ENCODE measurements at regions not wholly inside any gene's neighbourhood (a gene's known extent, or its start where the extent isn't known, plus 50 kb on each side); places are given as distances from the start of the nearest gene placed in this dataset.
"Not testable (repeated sequence)": the region's sequence is repeated elsewhere in the genome, so short reads cannot be mapped to it uniquely, and the experiment has no call there.

DNA sequence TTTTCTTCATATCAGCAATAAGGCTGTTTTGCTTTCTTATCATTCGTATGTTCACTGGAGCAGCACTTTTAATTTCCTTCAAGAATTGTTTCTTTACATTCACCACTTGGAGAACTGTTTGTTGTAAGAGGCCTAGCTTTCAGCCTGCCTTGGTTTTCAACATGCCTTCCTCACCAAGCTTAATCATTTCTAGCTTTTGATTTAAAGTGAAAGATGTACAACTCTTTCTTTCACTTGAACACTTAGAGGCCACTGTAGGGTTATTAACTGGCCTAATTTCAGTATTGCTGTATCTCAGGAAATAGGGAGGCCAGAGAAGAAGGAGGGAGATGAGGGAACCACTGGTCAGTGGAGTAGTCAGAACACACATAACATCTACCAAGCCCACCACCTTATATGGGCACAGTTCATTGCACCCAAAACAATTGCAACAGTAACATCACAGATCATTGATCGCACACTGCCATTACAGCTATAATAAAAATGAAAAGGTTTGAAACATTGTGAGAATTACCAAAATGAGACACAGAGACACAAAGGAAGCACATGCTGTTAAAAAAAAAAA is 181.4 kb upstream of the TUBA3C start:
- Histone ChIP-seq H2BK120ac (ENCODE audit: insufficient read depth, low read length, poor library complexity) (no peak overlapping the region), H3K27me3 (ENCODE audit: insufficient read depth, low read length) (no peaks in the 10 kb centered on the region), H2BK12ac (ENCODE audit: low read length) (no peak overlapping the region), H3K4me1 (ENCODE audit: control insufficient read depth in 1 of 2, insufficient read depth in 2 of 2, low read length in 2 of 2) (no peaks in the 10 kb centered on the region), H3K4me3 (ENCODE audit: low read depth, low read length) (no peak overlapping the region), H4K12ac (ENCODE audit: low read depth, low read length) (no peak overlapping the region), H3K18ac (ENCODE audit: low read length) (no peak overlapping the region), H3K4me2 (ENCODE audit: low read length) (no peak overlapping the region), H3K36me3 (ENCODE audit: control insufficient read depth in 1 of 2, insufficient read depth in 2 of 2, low read length in 2 of 2) (no peaks in the 10 kb centered on the region), H3K79me1 (ENCODE audit: low read length) (no peaks in the 10 kb centered on the region), H2AK5ac (ENCODE audit: low read length) (no peak overlapping the region), H3K14ac (ENCODE audit: low read length) (no peak overlapping the region), H4K91ac (ENCODE audit: low read depth, low read length) (no peak overlapping the region), H3K79me2 (ENCODE audit: control insufficient read depth, insufficient read depth, low read length, poor library complexity) (no peaks in the 10 kb centered on the region), H3K23ac (ENCODE audit: low read length) (no peak overlapping the region), H2BK5ac (ENCODE audit: low read depth, low read length, poor library complexity) (no peak overlapping the region), H3K27ac (ENCODE audit: low read depth, low read length) (no peak overlapping the region), H2AFZ (ENCODE audit: insufficient read depth, low read length, poor library complexity) (no peak overlapping the region), H3K4ac (ENCODE audit: low read depth, low read length) (no peak overlapping the region), H4K8ac (ENCODE audit: low read depth, low read length) (no peak overlapping the region), H3K9me3 (ENCODE audit: insufficient read depth, low read depth, low read length) (peaks cover 7% of the 10 kb centered on the region), H3K9ac (ENCODE audit: low read length) (no peak overlapping the region)
- DNase-seq, result no peak
- no CpG with 5 or more reads among the region's 2 CpGs for WGBS (ENCODE audit: extremely low coverage, insufficient coverage, insufficient read length)

- H4K12ac ChIP-seq (ENCODE audit: low read depth, low read length); H4K8ac ChIP-seq (ENCODE audit: low read depth, low read length); H3K4me1 ChIP-seq (ENCODE audit: control insufficient read depth in 1 of 2, insufficient read depth in 2 of 2, low read length in 2 of 2); H3K4me3 ChIP-seq (ENCODE audit: low read depth, low read length); H3K79me1 ChIP-seq (ENCODE audit: low read length); H3K27me3 ChIP-seq (ENCODE audit: insufficient read depth, low read length); H3K36me3 ChIP-seq (ENCODE audit: control insufficient read depth in 1 of 2, insufficient read depth in 2 of 2, low read length in 2 of 2); H2BK12ac ChIP-seq (ENCODE audit: low read length); H2BK5ac ChIP-seq (ENCODE audit: low read depth, low read length, poor library complexity); DNase-seq; H4K91ac ChIP-seq (ENCODE audit: low read depth, low read length); H2AFZ ChIP-seq (ENCODE audit: insufficient read depth, low read length, poor library complexity); H3K23ac ChIP-seq (ENCODE audit: low read length); H3K14ac ChIP-seq (ENCODE audit: low read length); H3K4ac ChIP-seq (ENCODE audit: low read depth, low read length); H3K4me2 ChIP-seq (ENCODE audit: low read length); H3K18ac ChIP-seq (ENCODE audit: low read length); H3K9ac ChIP-seq (ENCODE audit: low read length); H3K79me2 ChIP-seq (ENCODE audit: control insufficient read depth, insufficient read depth, low read length, poor library complexity); H2AK5ac ChIP-seq (ENCODE audit: low read length); H2BK120ac ChIP-seq (ENCODE audit: insufficient read depth, low read length, poor library complexity); H3K27ac ChIP-seq (ENCODE audit: low read depth, low read length): not testable (repeated sequence)
- peaks cover 11% of the 10 kb centered on the region for H3K9me3 ChIP-seq (ENCODE audit: insufficient read depth, low read depth, low read length)
- no CpG with 5 or more reads among the region's 2 CpGs for WGBS (ENCODE audit: extremely low coverage, insufficient coverage, insufficient read length)
Observed at GRCh38 chr13:19359697-19360096, 178.1 kb upstream of the TUBA3C start.

GRCh38 chr13:19345916-19346422 is 164.3 kb upstream of the TUBA3C start:
- no peak overlapping the region for H3K14ac ChIP-seq (ENCODE audit: low read length)
- H3K36me3 ChIP-seq (ENCODE audit: control insufficient read depth in 1 of 2, insufficient read depth in 2 of 2, low read length in 2 of 2), result no peaks in the 10 kb centered on the region
- H2AK5ac ChIP-seq (ENCODE audit: low read length), result no peak overlapping the region
- H3K9me3 ChIP-seq (ENCODE audit: insufficient read depth, low read depth, low read length), result peaks cover 21% of the 10 kb centered on the region
- H3K4me3 ChIP-seq (ENCODE audit: low read depth, low read length), result peak overlapping the region; percentile 40
- H3K27ac ChIP-seq (ENCODE audit: low read depth, low read length), result no peak overlapping the region
- H4K91ac ChIP-seq (ENCODE audit: low read depth, low read length), result no peak overlapping the region
- no peaks in the 10 kb centered on the region for H3K4me1 ChIP-seq (ENCODE audit: control insufficient read depth in 1 of 2, insufficient read depth in 2 of 2, low read length in 2 of 2)
- H3K27me3 ChIP-seq (ENCODE audit: insufficient read depth, low read length), result no peaks in the 10 kb centered on the region
- H3K4ac ChIP-seq (ENCODE audit: low read depth, low read length), result no peak overlapping the region
- no peak overlapping the region for H3K23ac ChIP-seq (ENCODE audit: low read length)
- H2BK120ac ChIP-seq (ENCODE audit: insufficient read depth, low read length, poor library complexity), result no peak overlapping the region
- no peak overlapping the region for H4K12ac ChIP-seq (ENCODE audit: low read depth, low read length)
- H2BK12ac ChIP-seq (ENCODE audit: low read length), result no peak overlapping the region
- no CpG with 5 or more reads among the region's 14 CpGs for WGBS (ENCODE audit: extremely low coverage, insufficient coverage, insufficient read length)
- DNase-seq, result peak; percentile 92 to 99
- peak overlapping the region; percentile 34 for H3K9ac ChIP-seq (ENCODE audit: low read length)
- no peak overlapping the region for H4K8ac ChIP-seq (ENCODE audit: low read depth, low read length)
- H3K4me2 ChIP-seq (ENCODE audit: low read length), result no peak overlapping the region
- H3K79me1 ChIP-seq (ENCODE audit: low read length), result no peaks in the 10 kb centered on the region
- H2BK5ac ChIP-seq (ENCODE audit: low read depth, low read length, poor library complexity), result no peak overlapping the region
- no peak overlapping the region for H3K18ac ChIP-seq (ENCODE audit: low read length)
- no peak overlapping the region for H2AFZ ChIP-seq (ENCODE audit: insufficient read depth, low read length, poor library complexity)
- no peaks in the 10 kb centered on the region for H3K79me2 ChIP-seq (ENCODE audit: control insufficient read depth, insufficient read depth, low read length, poor library complexity)

GRCh38 chr13:19345158-19345557 is 163.5 kb upstream of the TUBA3C start:
- no peaks in the 10 kb centered on the region for H3K36me3 ChIP-seq (ENCODE audit: control insufficient read depth in 1 of 2, insufficient read depth in 2 of 2, low read length in 2 of 2)
- H3K14ac ChIP-seq (ENCODE audit: low read length), result no peak overlapping the region
- H3K9ac ChIP-seq (ENCODE audit: low read length), result no peak overlapping the region
- no peak overlapping the region for H4K8ac ChIP-seq (ENCODE audit: low read depth, low read length)
- no peak overlapping the region for H2AFZ ChIP-seq (ENCODE audit: insufficient read depth, low read length, poor library complexity)
- H4K12ac ChIP-seq (ENCODE audit: low read depth, low read length), result no peak overlapping the region
- H3K4me1 ChIP-seq (ENCODE audit: control insufficient read depth in 1 of 2, insufficient read depth in 2 of 2, low read length in 2 of 2), result no peaks in the 10 kb centered on the region
- no peak overlapping the region for H3K4ac ChIP-seq (ENCODE audit: low read depth, low read length)
- no peaks in the 10 kb centered on the region for H3K79me2 ChIP-seq (ENCODE audit: control insufficient read depth, insufficient read depth, low read length, poor library complexity)
- WGBS (ENCODE audit: extremely low coverage, insufficient coverage, insufficient read length), result no CpG with 5 or more reads among the region's 10 CpGs
- peaks cover 21% of the 10 kb centered on the region for H3K9me3 ChIP-seq (ENCODE audit: insufficient read depth, low read depth, low read length)
- H4K91ac ChIP-seq (ENCODE audit: low read depth, low read length), result no peak overlapping the region
- H3K79me1 ChIP-seq (ENCODE audit: low read length), result no peaks in the 10 kb centered on the region
- no peak overlapping the region for H2BK12ac ChIP-seq (ENCODE audit: low read length)
- H2BK120ac ChIP-seq (ENCODE audit: insufficient read depth, low read length, poor library complexity), result no peak overlapping the region
- no peak overlapping the region for H3K23ac ChIP-seq (ENCODE audit: low read length)
- no peak overlapping the region for H2BK5ac ChIP-seq (ENCODE audit: low read depth, low read length, poor library complexity)
- no peak overlapping the region for H3K27ac ChIP-seq (ENCODE audit: low read depth, low read length)
- no peaks in the 10 kb centered on the region for H3K27me3 ChIP-seq (ENCODE audit: insufficient read depth, low read length)
- no peak for DNase-seq
- no peak overlapping the region for H2AK5ac ChIP-seq (ENCODE audit: low read length)
- no peak overlapping the region for H3K4me3 ChIP-seq (ENCODE audit: low read depth, low read length)
- H3K4me2 ChIP-seq (ENCODE audit: low read length), result no peak overlapping the region
- H3K18ac ChIP-seq (ENCODE audit: low read length), result no peak overlapping the region

All from trophoblast cell (in vitro differentiated cells and primary cell).